ENCODE measurements at regions not wholly inside any gene's neighbourhood (a gene's known extent, or its start where the extent isn't known, plus 50 kb on each side); places are given as distances from the start of the nearest gene placed in this dataset.

- TF ChIP-seq TCF12 (IDR thresholded peaks at IDR 0.05; ENCODE audit: low read depth) (no peak), EP300 (IDR thresholded peaks at IDR 0.05; ENCODE audit: borderline replicate concordance) (no peak), EGR1 (IDR thresholded peaks at IDR 0.05) (no peak), MAX (IDR thresholded peaks at IDR 0.05) (no peak), CEBPB (IDR thresholded peaks at IDR 0.05) (no peak), FOXM1 (IDR thresholded peaks at IDR 0.05; ENCODE audit: borderline replicate concordance, low read depth) (no peak)
These were observed 118.7 kb upstream of the KIF26B start for GRCh38 chr1:245036102-245036501.

- TF ChIP-seq CREB1 (IDR thresholded peaks at IDR 0.05; ENCODE audit: low read depth) (no peak), RAD21 (IDR thresholded peaks at IDR 0.05; ENCODE audit: low read depth) (no peak), EP300 (IDR thresholded peaks at IDR 0.05; ENCODE audit: borderline replicate concordance) (no peak), YY1 (IDR thresholded peaks at IDR 0.05; ENCODE audit: low read depth) (no peak), FOXM1 (IDR thresholded peaks at IDR 0.05; ENCODE audit: borderline replicate concordance, low read depth) (no peak), CEBPB (IDR thresholded peaks at IDR 0.05) (no peak), TEAD4 (IDR thresholded peaks at IDR 0.05) (no peak), ZBTB7A (IDR thresholded peaks at IDR 0.05; ENCODE audit: low read depth) (no peak), MAX (IDR thresholded peaks at IDR 0.05) (no peak), REST (IDR thresholded peaks at IDR 0.05; ENCODE audit: low read depth) (no peak), EGR1 (IDR thresholded peaks at IDR 0.05) (no peak), TAF1 (IDR thresholded peaks at IDR 0.05; ENCODE audit: low read depth) (no peak), USF1 (IDR thresholded peaks at IDR 0.05) (no peak), NFIC (IDR thresholded peaks at IDR 0.05) (no peak)
These were observed 123.7 kb upstream of the KIF26B start for GRCh38 chr1:245031041-245031440.

DNA sequence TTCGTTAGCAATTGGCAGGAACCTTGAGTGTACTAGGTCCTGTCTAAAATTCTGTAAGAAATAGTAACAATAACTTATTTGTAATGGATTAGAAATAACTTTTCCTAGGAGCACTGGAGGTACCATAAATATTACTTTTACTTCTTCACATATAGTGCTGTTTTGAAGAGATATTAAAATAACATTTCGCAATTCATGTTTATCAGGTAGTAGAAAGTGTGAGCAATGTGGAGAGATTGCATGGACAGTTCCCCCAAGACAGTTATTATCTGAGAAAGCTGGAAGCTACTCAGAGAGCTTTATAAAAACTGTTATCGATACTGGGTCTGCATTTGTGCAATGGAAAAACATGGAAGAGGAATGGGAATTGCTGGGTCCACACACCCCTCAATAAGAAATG, 128.5 kb upstream of the KIF26B start:
- TF ChIP-seq EGR1 (IDR thresholded peaks at IDR 0.05) (no peak), EP300 (IDR thresholded peaks at IDR 0.05; ENCODE audit: borderline replicate concordance) (no peak), CEBPB (IDR thresholded peaks at IDR 0.05) (0 out of 2 replicates have a peak, but pooled peaks have one; percentile 34)

DNA sequence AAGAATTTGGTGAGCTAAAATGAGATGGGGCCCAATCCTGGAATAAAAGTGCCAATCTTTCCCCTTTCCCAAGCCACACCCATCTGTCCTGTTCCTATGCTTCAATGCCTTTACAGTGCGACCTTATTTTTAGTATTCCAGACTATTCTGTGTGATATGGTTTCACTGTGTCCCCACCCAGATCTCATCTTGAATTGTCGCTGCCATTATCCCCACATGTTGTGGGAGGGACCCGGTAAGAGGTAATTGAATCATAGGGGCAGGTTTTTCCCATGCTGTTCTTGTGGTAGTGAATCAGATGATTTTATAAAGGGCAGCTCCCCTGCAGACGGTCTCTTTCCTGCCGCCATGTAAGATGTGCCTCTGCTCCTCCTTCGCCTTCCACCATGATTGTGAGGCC, 129.3 kb upstream of the KIF26B start:
- TF ChIP-seq MAX (IDR thresholded peaks at IDR 0.05): no peak
- TF ChIP-seq FOXM1 (IDR thresholded peaks at IDR 0.05; ENCODE audit: borderline replicate concordance, low read depth): no peak
- TF ChIP-seq TCF12 (IDR thresholded peaks at IDR 0.05; ENCODE audit: low read depth): no peak
- no peak for TF ChIP-seq CEBPB (IDR thresholded peaks at IDR 0.05)
- TF ChIP-seq CREB1 (IDR thresholded peaks at IDR 0.05; ENCODE audit: low read depth): no peak
- TF ChIP-seq EGR1 (IDR thresholded peaks at IDR 0.05): no peak
- no peak for TF ChIP-seq ZBTB7A (IDR thresholded peaks at IDR 0.05; ENCODE audit: low read depth)
- TF ChIP-seq EP300 (IDR thresholded peaks at IDR 0.05; ENCODE audit: borderline replicate concordance): no peak
- TF ChIP-seq YY1 (IDR thresholded peaks at IDR 0.05; ENCODE audit: low read depth): no peak
- TF ChIP-seq REST (IDR thresholded peaks at IDR 0.05; ENCODE audit: low read depth): no peak
- no peak for TF ChIP-seq TEAD4 (IDR thresholded peaks at IDR 0.05)
- no peak for TF ChIP-seq USF1 (IDR thresholded peaks at IDR 0.05)
- TF ChIP-seq NFIC (IDR thresholded peaks at IDR 0.05): no peak
- no peak for TF ChIP-seq TAF1 (IDR thresholded peaks at IDR 0.05; ENCODE audit: low read depth)
- no peak for TF ChIP-seq RAD21 (IDR thresholded peaks at IDR 0.05; ENCODE audit: low read depth)

DNA sequence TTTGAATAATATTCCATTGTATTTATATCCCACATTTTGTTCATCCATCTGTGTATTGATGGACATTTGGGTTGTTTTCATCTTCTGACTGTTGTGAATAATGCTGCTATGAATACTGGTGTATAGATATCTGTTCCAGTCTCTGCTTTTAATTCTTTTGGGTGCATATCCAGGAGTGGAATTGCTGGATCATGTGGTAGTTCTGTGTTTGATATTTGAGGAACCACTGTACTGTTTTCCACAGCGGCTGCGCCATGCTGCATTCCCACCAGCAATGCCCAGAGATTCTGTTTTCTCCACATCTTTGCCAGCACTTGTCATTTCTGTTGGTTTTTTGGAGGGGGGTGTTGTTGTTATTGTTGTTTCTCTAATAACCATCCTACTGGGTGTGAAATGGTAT, 131.6 kb upstream of the KIF26B start:
- TF ChIP-seq TCF12 (IDR thresholded peaks at IDR 0.05; ENCODE audit: low read depth) (no peak), NFIC (IDR thresholded peaks at IDR 0.05) (no peak), TAF1 (IDR thresholded peaks at IDR 0.05; ENCODE audit: low read depth) (no peak), USF1 (IDR thresholded peaks at IDR 0.05) (no peak), EGR1 (IDR thresholded peaks at IDR 0.05) (no peak), FOXM1 (IDR thresholded peaks at IDR 0.05; ENCODE audit: borderline replicate concordance, low read depth) (no peak), TEAD4 (IDR thresholded peaks at IDR 0.05) (no peak), CEBPB (IDR thresholded peaks at IDR 0.05) (no peak), YY1 (IDR thresholded peaks at IDR 0.05; ENCODE audit: low read depth) (no peak), MAX (IDR thresholded peaks at IDR 0.05) (no peak), RAD21 (IDR thresholded peaks at IDR 0.05; ENCODE audit: low read depth) (no peak), CREB1 (IDR thresholded peaks at IDR 0.05; ENCODE audit: low read depth) (no peak)

Measured in Ishikawa (cell line).